HG02981 (cell line): ENCODE measurements at regions not wholly inside any gene's neighbourhood (a gene's known extent, or its start where the extent isn't known, plus 50 kb on each side); places are given as distances from the start of the nearest gene placed in this dataset.
"Not testable (repeated sequence)": the region's sequence is repeated elsewhere in the genome, so short reads cannot be mapped to it uniquely, and the experiment has no call there.

Source experiments
- ATAC-seq: cut with Tn5 transposase; IDR thresholded peaks from one replicate; pipeline ENCODE4 v1.9.1; 2021; ENCODE audit warnings: mild to moderate bottlenecking, moderate library complexity; ENCODE audit not compliant: unreplicated experiment

DNA sequence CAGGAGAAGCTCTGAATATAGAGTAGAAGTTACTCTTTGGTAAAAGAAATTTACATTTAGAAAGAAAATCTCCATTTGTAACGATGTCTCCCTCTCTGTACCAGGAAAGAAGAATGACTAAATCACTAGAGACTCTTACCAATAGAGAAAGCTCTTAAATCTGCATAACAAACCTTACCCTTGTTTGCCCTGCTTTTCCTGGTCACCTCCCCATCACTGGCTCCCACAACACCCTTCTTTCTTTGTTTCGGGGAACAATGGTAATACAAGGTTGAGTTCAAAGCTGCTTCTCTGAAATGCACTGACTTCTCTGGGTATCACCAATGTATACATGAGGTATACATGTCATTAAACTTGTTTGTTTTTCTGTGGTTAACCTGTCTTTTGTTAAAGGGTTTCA, 351.1 kb upstream of the FLRT2 start:
- no peak for ATAC-seq

DNA sequence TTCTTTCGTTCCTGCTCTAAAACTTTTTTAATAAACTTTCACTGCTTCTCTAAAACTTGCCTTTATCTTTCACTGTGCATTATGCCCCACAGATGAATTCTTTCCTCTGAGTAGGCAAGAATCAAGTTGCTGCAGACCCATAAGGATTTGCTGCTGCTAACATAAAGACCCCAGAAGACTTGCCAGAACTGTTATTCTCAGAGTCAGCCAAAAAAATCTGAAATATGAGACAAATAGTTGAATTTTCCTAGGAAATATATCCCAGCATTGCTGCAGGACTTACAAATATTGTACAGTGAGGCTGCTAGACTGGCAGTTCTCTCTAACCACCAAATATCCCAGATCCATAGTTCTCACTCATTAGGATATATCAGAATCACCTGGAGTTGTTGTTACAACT, 349.1 kb upstream of the FLRT2 start:
- ATAC-seq, result no peak

DNA sequence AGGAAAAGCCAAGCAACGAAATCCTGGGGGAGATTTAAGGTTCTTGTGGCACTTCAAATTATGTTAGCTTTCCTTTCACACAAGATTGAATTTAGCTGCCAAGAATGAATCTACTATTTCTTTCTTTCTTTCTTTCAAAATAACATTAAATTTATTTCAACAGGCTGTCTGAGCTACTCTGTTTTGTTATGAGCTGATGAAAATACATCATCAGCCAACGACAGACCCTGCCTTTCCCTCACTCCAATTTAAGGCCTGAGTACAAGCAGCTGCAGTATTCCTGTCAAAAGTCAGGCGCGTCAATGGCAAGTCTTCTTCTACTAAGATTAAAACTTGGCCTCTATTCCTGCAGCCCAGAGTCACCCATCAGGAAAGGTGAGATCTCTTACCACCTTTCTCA, 347.7 kb upstream of the FLRT2 start:
- ATAC-seq, result no peak

DNA sequence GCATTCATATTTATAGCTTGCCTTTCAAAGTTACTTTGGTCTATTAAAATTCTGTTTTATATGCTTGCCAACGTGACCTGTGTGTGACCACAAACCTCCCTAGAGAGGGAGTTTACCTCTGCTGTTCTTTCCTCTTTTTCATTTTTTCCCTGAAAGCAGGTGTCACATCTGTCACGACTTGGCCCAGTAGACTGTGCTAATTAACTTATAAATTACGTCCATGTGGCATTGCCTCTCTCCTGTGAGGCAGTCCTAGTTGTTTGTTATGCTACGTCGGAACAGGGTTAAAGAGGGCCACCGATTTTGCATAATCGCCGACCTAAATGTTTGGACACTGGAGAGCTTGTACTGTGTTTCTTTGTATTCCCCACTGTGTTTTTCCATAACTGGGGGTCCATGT, 343.9 kb upstream of the FLRT2 start:
- no peak for ATAC-seq

DNA sequence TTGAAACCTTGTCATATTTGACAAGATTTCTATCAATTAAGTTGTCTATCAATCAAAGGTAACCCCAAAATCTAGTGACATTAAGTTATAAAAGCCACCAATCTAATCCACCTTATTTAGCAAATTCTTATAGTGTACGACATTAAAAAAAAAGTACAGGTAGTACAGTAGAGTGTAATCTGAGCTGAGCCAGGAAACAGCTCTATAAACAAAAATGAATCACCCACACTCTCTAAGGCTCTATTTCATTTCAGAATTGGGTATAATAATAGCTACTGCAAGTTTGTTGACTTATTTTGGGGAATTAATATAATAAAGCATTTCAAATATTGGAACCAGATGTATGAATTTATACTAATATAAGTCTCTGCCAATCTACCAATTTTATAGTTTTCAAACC, 342.4 kb upstream of the FLRT2 start:
- no peak for ATAC-seq

DNA sequence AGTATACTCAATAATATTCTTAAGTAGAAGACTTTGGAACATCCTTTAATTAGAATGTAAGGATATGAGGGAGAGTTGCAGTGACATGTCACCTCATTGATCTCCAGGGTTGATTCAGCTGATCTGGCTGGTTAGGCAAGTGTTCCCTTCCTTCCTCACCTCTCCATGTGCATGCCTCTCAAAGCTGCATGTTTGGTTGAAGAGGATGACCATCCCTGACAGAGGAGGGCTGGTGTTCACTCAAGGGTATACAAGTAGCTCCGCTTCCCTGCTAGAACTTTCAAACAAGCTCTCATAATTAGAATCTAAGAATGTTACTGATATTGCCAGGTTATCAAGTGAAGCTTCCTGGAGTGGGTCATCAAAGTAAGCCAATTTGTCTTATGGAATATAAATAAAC, 341.1 kb upstream of the FLRT2 start:
- no peak for ATAC-seq

DNA sequence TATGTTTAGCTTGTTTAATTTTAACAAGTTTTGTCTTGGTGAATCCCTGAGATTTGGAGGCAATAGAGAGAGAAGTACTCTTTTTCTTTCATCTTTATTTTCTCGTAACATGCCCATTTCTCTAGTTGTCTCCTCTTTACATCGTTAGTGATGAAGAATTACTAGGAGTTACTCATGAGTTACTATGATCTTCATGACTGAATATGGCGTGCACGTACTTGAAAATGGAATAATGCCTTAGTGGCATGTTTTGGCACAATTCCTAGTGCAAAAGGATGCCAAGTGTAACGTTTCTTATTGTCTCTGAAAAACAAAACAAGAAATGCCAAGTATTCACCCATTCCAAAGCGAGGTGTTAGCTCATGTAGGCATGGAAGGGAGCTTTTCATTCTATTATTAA, 340.7 kb upstream of the FLRT2 start:
- not testable (repeated sequence) for ATAC-seq

DNA sequence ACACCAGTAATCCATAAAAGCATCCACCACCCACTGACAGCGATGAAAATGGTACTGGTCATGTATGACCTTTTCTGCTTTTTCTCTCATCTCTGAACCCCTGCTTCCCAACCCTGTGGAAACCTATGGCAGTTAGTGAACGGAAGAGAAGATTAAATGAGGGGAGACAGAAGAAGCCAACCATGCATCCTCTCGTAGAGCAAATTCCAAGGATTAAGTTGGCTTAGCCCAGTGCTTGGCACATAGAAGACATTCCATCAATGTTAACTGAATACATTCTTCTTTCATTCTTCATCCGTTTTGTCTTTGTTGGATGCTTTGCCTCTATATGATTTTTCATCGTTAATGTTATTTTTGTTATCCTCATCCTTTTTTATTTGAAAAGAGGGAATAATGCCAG, 339.7 kb upstream of the FLRT2 start:
- no peak for ATAC-seq

DNA sequence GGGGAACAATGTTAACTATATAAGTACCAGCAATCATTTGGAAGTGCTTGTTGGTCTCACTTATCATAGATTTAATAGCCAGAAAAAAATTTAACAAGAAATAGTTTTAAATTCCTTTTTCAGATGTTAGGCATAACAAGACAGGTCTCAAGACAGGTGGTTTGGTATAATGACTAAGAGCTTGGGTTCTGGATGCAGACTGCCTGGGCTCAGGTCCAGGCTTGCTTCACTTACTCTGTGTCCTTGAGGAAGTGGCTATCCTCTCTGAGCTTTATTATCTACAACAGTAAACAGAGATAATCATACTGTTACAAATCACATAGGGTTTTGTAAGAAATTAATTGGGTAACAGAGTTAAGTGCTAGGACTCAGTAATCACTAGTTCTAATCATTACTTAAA, 338.0 kb upstream of the FLRT2 start:
- no peak for ATAC-seq

DNA sequence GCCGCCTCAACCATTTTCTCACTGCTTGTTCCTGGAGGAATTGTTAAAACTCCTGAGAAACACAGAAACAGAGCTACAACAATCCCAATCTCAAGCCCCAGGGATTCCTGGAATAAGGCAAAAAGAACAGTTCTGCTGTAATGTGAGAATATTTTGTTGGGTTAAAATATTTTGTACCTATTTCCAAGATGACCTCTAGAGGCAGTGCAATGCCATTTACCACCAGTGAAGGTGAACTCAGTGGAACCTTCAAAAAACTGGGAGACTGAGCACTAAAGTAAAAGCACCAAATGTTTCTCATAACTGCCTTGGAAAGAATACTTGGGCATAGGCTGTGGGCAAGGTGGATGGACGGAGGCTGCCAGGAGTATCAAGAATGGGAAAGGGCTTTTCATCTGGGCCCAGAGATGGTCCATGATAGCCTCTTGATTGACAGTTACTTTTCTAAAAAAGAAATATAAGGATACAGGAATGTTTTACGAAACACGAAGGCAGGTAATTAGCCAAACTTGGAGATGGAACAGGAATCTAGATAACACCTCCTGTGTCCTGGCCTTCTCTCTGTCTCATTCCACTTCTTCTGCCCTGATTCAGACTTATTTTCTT, 334.0 kb upstream of the FLRT2 start:
- no peak for ATAC-seq

DNA sequence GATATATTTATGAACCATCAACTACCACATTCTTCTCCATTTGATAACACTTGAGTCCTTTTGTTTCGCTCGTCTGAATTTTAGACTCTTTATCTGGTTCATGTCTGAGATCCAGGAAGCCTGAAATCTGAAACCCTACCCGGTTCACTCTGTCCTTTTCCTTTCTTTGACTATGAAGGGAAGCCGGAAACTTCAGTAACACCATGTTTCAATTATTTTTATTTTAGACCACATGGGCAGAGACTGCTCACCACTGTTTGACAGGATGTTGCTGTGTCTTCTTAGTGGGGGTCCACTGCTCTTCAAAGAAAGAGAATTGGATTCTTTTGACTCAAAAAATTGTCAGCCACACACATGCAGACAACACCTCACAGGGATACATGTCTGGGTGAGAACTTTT, 331.9 kb upstream of the FLRT2 start:
- ATAC-seq, result no peak

DNA sequence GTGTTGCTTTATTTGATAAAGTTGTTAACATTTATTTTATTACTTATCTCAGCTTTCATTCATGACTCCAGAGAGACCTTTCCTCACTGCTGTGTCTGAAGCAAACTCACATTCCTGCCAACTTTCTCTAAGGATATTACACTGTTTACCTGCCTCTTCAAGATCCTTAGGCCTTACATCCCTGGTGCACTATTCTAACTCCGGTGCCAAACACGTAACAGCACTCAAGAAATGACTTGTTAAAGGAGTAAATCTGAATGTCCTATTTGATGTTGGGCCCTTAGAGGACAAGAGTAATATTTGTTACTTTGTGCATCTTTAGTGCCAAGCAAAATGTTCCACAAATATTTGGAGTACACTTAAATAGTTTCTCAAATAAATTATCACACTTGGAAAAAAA, 324.1 kb upstream of the FLRT2 start:
- no peak for ATAC-seq

DNA sequence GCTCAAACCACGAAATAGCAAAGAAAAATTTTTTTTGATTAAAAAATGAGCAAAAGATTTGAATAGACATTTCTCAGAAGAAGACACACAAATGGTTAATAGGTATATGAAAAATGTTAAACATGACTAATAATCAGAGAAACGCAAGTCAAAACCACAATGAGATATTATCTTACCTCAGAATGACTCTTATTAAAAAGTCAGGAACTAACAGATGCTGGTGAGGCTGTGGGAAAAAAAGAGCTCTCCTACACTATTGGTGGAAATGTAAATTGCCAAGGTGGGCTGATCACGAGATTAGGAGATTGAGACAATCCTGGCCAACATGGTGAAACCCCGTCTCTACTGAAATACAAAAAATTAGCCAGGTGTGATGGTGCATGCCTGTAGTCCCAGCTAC, 315.5 kb upstream of the FLRT2 start:
- ATAC-seq, result no peak

DNA sequence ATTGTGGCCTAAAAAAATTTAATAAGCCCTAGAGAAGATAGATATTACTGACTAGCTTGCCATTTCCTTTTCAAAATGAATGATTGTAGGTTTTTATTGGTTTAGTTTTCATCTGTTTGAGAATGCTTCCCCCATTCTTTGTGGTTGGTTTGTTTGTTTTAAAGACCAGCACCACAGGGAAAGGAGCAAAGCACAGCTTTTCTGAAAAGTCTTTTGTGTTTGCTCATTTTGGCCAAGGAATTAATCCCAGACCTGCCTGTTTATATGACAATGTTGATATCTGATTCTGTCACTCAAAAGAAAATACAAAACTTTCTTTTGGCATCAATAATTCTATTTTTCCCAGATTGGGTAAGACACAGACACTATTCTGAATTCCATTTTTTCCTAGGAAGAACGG, 312.5 kb upstream of the FLRT2 start:
- no peak for ATAC-seq

DNA sequence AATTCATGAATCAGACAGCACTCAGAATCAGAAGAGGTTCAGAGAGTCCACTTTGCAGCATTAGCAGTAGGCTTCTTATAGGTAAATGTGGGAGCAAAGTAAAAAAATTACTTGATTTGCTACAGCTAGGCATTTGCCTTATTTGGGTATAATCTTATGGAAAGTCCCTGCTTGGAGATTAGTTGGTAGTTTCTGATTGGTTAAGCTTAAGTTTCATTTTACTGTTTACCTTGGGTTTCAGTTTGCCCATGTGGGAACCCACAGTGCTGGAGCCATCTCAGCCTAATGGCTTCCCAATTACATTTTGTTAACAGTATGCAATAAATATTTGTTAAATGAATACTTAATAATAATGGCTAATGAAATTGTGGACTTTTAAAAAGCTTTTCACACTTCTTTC, 311.0 kb upstream of the FLRT2 start:
- ATAC-seq, result no peak

DNA sequence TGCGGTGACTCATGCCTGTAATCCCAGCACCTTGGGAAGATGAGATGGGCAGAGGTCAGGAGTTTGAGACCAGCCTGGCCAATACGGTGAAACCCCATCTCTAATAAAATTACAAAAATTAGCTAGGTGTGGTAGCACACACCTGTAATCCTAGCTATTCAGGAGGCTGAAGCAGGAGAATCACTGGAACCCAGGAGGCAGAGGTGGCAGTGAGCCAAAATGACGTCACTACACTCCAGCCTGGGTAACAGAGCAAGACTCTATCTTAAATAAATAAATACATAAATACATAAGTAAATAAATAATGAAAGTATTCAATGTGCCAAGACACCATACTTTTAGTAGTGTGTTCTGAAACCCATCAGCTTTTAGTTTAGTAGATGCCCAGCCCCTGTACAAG, 308.1 kb upstream of the FLRT2 start:
- no peak for ATAC-seq

DNA sequence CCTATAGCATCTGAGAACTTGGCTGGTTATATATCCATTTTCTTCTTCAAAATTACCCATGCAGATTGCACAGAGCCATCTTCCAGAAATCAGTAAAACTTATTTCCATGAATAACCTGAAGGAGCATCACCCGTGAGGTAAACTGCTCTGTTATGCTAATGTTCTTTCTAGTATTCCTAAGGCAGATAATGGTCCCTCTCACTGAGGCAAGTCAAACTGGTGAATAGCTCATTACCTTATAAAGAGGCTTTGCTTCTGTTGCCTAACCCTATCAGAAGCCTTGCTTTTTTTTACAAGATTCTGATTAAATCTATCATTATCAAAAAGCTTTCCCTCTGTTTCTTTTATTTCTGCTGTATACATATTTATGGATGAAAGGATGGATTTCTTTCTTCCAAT, 307.6 kb upstream of the FLRT2 start:
- no peak for ATAC-seq

DNA sequence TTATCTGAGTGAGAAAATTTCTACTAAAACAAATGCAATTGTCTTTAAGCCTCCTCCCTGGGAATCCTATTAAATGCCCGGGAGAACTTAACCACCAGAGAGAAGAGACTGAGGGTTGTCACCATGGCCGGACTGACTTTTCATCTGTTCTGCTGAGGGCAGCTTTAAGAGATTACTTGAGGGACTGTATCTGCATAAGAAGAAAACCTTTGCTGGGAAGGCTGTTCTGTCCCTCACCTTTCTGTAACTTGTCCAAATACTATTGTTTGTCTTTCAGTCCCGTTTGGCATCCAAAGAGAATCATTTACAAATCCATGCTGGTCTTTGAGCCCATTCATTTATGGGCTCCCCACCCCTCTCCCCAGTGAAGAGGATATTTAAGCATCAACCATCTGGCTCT, 306.3 kb upstream of the FLRT2 start:
- ATAC-seq, result no peak

DNA sequence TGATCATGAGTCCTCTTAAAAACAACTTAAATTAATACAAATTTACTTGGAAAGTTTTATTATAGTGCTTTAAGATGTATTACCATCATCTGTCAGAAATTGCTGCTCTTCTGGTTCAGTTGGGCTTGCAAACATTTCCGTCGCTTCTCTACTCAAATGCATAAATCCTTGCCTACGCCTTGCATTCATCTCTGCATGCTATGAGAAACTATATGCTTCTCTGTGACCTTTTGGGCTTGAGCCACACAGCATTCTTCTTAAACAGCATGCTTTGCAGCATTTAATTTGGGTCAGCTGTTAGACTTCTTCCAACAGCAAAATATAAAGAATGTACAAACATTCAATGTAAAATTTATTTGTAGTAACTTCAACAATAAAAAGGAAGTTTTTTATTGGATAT, 305.7 kb upstream of the FLRT2 start:
- no peak for ATAC-seq

DNA sequence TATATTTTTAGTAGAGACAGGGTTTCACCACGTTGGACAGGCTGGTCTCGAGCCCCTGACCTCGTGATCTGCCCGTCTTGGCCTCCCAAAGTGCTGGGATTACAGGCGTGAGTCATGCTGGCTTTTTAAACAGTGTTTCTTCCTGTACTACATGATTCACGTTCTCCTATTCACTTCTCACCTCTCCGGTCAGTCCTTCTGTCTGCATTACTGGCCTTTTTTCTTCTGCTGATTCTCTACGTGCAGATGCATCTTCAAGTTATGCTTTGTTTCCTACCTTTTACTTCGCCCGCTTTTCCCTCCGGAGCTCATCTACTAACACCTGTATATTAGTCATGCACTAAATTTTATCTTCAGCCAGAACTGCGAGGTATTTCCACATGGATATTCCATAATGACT, 296.2 kb upstream of the FLRT2 start:
- no peak for ATAC-seq

DNA sequence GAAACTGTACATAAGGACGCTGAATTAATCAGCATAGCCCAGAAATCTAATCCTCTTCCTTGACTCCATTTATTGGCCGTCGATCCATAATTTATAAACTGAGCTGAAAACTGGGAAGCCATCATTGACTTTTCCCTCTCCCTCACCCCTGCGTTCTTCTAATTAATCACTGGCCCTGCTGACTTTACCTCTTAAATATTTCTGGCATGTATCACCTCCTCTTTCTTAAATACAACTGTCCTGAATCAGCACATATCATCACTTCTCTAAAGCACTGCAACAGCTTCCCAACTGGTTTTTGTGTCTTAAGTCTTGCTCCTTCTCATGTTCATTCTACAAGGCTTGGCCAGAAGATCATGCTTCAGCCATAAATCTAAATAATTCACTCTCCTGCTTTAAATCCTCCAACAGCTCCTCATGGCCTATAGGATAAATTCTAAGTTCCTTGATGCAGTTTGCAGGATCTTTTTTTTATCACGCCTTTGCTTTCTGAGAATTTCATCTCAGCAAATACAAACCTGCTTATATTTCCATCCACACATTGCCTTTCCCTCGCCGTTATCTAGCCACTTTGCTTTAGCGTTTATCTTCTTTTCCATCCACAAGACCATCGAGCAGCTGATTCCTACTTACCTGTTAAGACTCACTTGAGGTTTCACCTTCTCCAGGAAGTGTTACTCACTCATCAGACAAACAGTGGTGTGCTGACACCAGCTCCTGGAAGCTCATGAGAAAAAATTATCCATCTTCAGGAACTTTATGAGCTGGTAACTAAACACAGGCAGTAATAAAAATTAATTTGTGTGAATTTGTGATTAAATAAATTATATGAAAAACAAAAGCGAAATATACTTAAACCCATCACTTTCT, 295.6 kb upstream of the FLRT2 start:
- ATAC-seq, result no peak

DNA sequence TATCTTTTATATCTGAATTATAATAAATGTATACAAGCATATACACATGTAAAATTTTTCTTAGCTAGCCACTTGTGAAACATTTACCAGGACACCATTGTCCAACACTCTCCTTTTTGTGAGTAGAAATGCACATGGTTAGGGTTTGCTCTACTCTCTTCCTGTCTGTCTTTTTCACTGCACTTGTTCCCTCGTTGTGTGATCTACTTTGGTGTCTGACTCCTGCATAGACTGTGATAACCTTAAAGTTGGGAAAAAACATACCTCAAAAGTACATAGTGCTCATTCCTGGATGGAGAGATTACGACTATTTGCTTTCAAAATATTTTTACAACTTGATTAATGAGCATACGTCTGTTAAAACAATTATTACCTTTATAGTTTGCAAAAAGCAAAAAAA, 294.1 kb upstream of the FLRT2 start:
- ATAC-seq, result no peak

DNA sequence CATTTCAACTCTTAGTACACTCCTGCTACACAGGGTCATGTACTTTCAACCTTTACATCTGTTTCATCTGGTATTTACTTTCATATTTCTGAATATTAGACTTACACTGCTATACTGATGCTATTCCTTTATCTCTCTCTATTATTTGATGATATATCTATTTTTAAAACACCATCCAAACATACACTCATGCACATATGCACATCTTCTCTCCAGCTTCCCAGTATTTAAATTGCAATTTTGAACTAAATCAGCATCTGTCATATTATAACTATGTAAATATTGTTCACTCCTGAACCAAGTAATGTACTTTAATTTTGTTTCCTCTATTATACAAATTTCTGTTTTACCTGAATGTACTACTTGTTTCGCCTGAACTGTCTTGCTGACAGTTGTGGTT, 293.6 kb upstream of the FLRT2 start:
- no peak for ATAC-seq
